ENCODE measurements at regions not wholly inside any gene's neighbourhood (a gene's known extent, or its start where the extent isn't known, plus 50 kb on each side); places are given as distances from the start of the nearest gene placed in this dataset.

- TF ChIP-seq REST (IDR thresholded peaks at IDR 0.05) (no peak), NR2F2 (IDR thresholded peaks at IDR 0.05) (no peak), MAX (IDR thresholded peaks at IDR 0.05) (no peak), JUND (IDR thresholded peaks at IDR 0.05) (no peak), HNF4A (conservative IDR thresholded peaks at IDR 0.05) (no peak), TAF1 (conservative IDR thresholded peaks at IDR 0.05) (no peak), RAD21 (IDR thresholded peaks at IDR 0.05) (no peak), GABPA (IDR thresholded peaks at IDR 0.05 in 1 of 2, conservative IDR thresholded peaks at IDR 0.05 in 1 of 2) (no peak)
Measured at GRCh38 chr2:129276978-129277584, 702.4 kb upstream of the RAB6C start (continued).

GRCh38 chr2:129277585-129277981 lies 701.9 kb upstream of the RAB6C start:
- 68% methylated on average over 2 of the region's 2 CpGs for WGBS
- H3K27ac ChIP-seq (ENCODE audit: low read depth in 1 of 2, low read length in 2 of 2) = no peak overlapping the region
- no peaks in the 10 kb centered on the region for H3K27me3 ChIP-seq (ENCODE audit: control insufficient read depth in 4 of 4, insufficient read depth in 4 of 4, low read length in 3 of 4)
- no peak overlapping the region for H3K4me3 ChIP-seq (ENCODE audit: low read depth in 1 of 3, low read length in 3 of 3)
- H3K9me3 ChIP-seq (ENCODE audit: control insufficient read depth in 4 of 4, low read length in 3 of 4) = peaks cover 0 to 3% (median 1%) of the 10 kb centered on the region in 4 donors
- no peak overlapping the region for H3K9ac ChIP-seq (ENCODE audit: low read depth in 1 of 2, low read length in 2 of 2)
- no peak for TF ChIP-seq FOXA2 (IDR thresholded peaks at IDR 0.05)
- no peak for TF ChIP-seq HNF4A (conservative IDR thresholded peaks at IDR 0.05)
- TF ChIP-seq REST (IDR thresholded peaks at IDR 0.05) = no peak
- no peak for TF ChIP-seq RXRA (IDR thresholded peaks at IDR 0.05)
- no peak for TF ChIP-seq EGR1 (IDR thresholded peaks at IDR 0.05; ENCODE audit: low read depth in 2 of 2)
- no peak for TF ChIP-seq HNF4G (IDR thresholded peaks at IDR 0.05)
- no peak for TF ChIP-seq CTCF (IDR thresholded peaks at IDR 0.05; ENCODE audit: low read depth, low read length, missing input control)
- no peak for TF ChIP-seq YY1 (IDR thresholded peaks at IDR 0.05)
- TF ChIP-seq FOXA1 (IDR thresholded peaks at IDR 0.05) = no peak
- no peak for TF ChIP-seq ZBTB33 (IDR thresholded peaks at IDR 0.05)
- no peak for TF ChIP-seq RAD21 (IDR thresholded peaks at IDR 0.05)
- TF ChIP-seq TAF1 (conservative IDR thresholded peaks at IDR 0.05) = no peak
- no peak for TF ChIP-seq MAX (IDR thresholded peaks at IDR 0.05)
- no peak for TF ChIP-seq GABPA (IDR thresholded peaks at IDR 0.05 in 1 of 2, conservative IDR thresholded peaks at IDR 0.05 in 1 of 2)
- TF ChIP-seq ATF3 (IDR thresholded peaks at IDR 0.05) = no peak
- no peak for TF ChIP-seq JUND (IDR thresholded peaks at IDR 0.05)
- TF ChIP-seq SP1 (IDR thresholded peaks at IDR 0.05) = no peak
- no peaks in the 10 kb centered on the region for H3K4me1 ChIP-seq (ENCODE audit: control insufficient read depth in 4 of 4, insufficient read depth in 4 of 4, low read length in 3 of 4)
- no peaks in the 10 kb centered on the region for H3K36me3 ChIP-seq (ENCODE audit: control insufficient read depth in 4 of 4, insufficient read depth in 3 of 4, low read depth in 1 of 4, low read length in 3 of 4)
- no peak for DNase-seq (ENCODE audit: low spot score)

Data from liver (tissue), 8 donors.